ENCODE measurements at regions not wholly inside any gene's neighbourhood (a gene's known extent, or its start where the extent isn't known, plus 50 kb on each side); places are given as distances from the start of the nearest gene placed in this dataset.

DNA sequence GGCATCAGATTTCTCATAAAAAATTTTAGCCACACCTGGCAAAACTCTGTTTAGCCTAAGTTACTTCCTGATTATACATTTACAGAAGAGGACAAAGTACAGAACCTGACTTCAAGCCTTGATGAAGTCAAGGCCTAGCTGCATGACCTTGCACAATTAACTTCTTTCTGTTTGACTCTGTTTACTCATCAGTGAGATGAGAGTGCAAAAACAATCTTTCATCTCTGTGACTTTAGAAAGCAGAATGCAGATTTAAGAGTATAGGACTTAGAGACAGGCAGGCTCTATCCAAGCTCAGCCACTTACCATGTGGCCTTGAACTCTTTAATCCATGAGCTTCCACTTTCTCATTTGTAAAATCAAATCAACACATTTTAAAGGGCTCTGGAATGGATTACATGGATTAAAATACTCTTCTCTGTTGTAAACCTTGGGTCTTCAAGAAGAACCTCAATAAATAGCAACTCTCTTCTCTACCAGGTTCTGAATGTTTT, 1178.9 kb downstream of the FLRT2 start (continued):
- TF ChIP-seq MXD3 (CRISPR knock-in tag; IDR thresholded peaks at IDR 0.05) (no peak), ZNF24 (IDR thresholded peaks at IDR 0.05) (no peak), SNAPC4 (CRISPR knock-in tag; IDR thresholded peaks at IDR 0.05) (no peak; the same call in 1 of the 2 replicates), SUZ12 (IDR thresholded peaks at IDR 0.05; ENCODE audit: low read depth, low read length) (no peak), SMAD3 (CRISPR knock-in tag; IDR thresholded peaks at IDR 0.05) (no peak), ZNF331 (CRISPR knock-in tag; IDR thresholded peaks at IDR 0.05) (peak; percentile 94), NFYC (CRISPR knock-in tag; IDR thresholded peaks at IDR 0.05) (0 out of 2 replicates have a peak, but pooled peaks have one; percentile 5), ZSCAN25 (CRISPR knock-in tag; IDR thresholded peaks at IDR 0.05) (no peak), ARID2 (CRISPR knock-in tag; IDR thresholded peaks at IDR 0.05; ENCODE audit: borderline replicate concordance) (no peak), MED1 (CRISPR knock-in tag; IDR thresholded peaks at IDR 0.05) (peak; percentile 98), HNF4G (IDR thresholded peaks at IDR 0.05; ENCODE audit: borderline replicate concordance, low read depth, low read length) (peak; percentile 91), HNF4G (CRISPR knock-in tag; IDR thresholded peaks at IDR 0.05; ENCODE audit: borderline replicate concordance, low read depth) (peak; percentile 90; the same call in 1 of the 2 replicates), SALL2 (CRISPR knock-in tag; IDR thresholded peaks at IDR 0.05) (no peak), ZNF282 (IDR thresholded peaks at IDR 0.05; ENCODE audit: partially characterized antibody) (no peak), GATAD1 (CRISPR knock-in tag; IDR thresholded peaks at IDR 0.05) (peak; percentile 56), SMARCE1 (IDR thresholded peaks at IDR 0.05; ENCODE audit: borderline replicate concordance) (no peak), ZSCAN20 (CRISPR knock-in tag; IDR thresholded peaks at IDR 0.05; ENCODE audit: borderline replicate concordance) (no peak), ZNF770 (CRISPR knock-in tag; IDR thresholded peaks at IDR 0.05) (no peak), FOXC1 (CRISPR knock-in tag; IDR thresholded peaks at IDR 0.05; ENCODE audit: borderline replicate concordance) (no peak), NFIB (CRISPR knock-in tag; IDR thresholded peaks at IDR 0.05; ENCODE audit: borderline replicate concordance) (no peak), ZKSCAN1 (IDR thresholded peaks at IDR 0.05; ENCODE audit: low read length) (no peak), AGO1 (IDR thresholded peaks at IDR 0.05; ENCODE audit: low read depth, low read length, poor library complexity, severe bottlenecking) (no peak), NFKBIZ (CRISPR knock-in tag; IDR thresholded peaks at IDR 0.05) (peak; percentile 76; the same call in 1 of the 2 replicates), ZC3H13 (CRISPR knock-in tag; IDR thresholded peaks at IDR 0.05) (no peak)
- TF ChIP-seq, protein P1, sequence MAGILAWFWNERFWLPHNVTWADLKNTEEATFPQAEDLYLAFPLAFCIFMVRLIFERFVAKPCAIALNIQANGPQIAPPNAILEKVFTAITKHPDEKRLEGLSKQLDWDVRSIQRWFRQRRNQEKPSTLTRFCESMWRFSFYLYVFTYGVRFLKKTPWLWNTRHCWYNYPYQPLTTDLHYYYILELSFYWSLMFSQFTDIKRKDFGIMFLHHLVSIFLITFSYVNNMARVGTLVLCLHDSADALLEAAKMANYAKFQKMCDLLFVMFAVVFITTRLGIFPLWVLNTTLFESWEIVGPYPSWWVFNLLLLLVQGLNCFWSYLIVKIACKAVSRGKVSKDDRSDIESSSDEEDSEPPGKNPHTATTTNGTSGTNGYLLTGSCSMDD (CRISPR knock-in tag; IDR thresholded peaks at IDR 0.05) = no peak
